ENCODE measurements at regions not wholly inside any gene's neighbourhood (a gene's known extent, or its start where the extent isn't known, plus 50 kb on each side); places are given as distances from the start of the nearest gene placed in this dataset.

DNA sequence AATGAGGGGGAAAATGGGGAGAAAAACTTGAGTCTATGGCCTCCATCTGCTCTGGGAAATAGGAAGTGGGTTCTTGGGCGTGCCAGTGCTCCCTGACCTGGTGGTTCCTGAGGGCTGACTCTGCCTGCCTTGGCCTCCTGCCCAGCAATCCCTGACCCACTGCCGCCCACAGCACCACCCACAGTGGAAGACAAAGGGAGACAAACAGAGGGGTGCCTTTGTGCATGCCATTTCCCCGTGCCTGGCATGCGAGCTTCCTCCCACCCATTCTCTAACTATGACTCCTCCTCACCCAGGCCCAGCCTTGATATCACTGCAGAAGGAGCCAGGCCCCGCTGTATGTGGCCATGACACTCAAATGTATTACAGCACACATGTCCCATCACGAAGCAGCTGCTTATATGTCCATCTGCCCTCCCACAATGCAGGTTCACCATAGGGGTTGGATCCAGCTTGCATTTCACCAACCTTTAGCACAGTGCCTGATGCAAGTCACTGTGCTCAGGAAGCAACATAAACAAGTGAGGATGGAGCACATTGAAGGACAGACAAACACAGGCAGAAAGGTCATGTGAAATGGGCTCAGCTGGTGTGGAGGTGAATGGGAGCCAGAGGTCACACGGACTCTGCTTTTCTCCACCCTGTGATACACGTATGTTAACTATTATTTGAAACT, 84.4 kb downstream of the ADRB2 start:
- Histone ChIP-seq H3K4me3 (ENCODE audit: low read depth, low read length) (no peak overlapping the region), H3K27ac (ENCODE audit: extremely low read depth, low read depth, low read length) (no peak overlapping the region), H3K36me3 (ENCODE audit: control insufficient read depth in 2 of 2, insufficient read depth in 1 of 2, low read length in 2 of 2) (no peaks in the 10 kb centered on the region), H3K9me3 (ENCODE audit: control insufficient read depth, insufficient read depth, low read depth, low read length) (no peaks in the 10 kb centered on the region), H3K4me1 (ENCODE audit: control insufficient read depth, insufficient read depth, low read length) (no peaks in the 10 kb centered on the region)
- CTCF ChIA-PET = interaction anchor here (0.6 to 5.0 kb wide), 8 partner anchors 29 to 467 kb away, joined by 3 to 27 read pairs (median 3); no protein-coding TSS in a partner anchor
- POLR2A ChIA-PET = no interaction called here
- TF ChIP-seq WT1 (tag by site-specific recombination; IDR thresholded peaks at IDR 0.05) (no peak), ZFHX2 (tag by site-specific recombination; conservative IDR thresholded peaks at IDR 0.05) (peak; percentile 100), ZIC2 (tag by site-specific recombination; IDR thresholded peaks at IDR 0.05) (peak; percentile 82), EGR2 (tag by site-specific recombination; IDR thresholded peaks at IDR 0.05; ENCODE audit: low read depth) (peak; percentile 99), ZNF792 (tag by site-specific recombination; IDR thresholded peaks at IDR 0.05) (no peak), ZNF426 (tag by site-specific recombination; IDR thresholded peaks at IDR 0.05) (no peak)

DNA sequence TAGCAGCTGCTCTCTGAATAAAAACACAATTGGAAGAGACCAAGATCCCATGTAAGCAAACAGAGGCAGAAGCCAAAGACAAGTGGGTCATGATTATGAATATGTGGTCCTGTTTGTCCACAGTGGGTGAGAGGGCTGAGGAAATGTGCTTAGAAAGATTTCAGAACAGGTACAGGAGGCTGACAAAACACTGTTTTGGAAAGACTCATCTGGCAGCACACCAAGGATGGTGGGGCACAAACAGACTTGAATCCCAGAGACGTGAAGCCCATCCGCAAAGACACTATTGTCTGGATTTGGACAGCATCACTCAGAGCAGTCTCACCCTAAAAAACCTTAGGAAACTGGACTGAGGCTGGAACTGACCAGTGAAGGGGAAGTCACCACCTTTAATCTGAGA, 85.0 kb downstream of the ADRB2 start:
- POLR2A ChIA-PET = no interaction called here
- H3K4me1 ChIP-seq (ENCODE audit: control insufficient read depth, insufficient read depth, low read length) = no peaks in the 10 kb centered on the region

DNA sequence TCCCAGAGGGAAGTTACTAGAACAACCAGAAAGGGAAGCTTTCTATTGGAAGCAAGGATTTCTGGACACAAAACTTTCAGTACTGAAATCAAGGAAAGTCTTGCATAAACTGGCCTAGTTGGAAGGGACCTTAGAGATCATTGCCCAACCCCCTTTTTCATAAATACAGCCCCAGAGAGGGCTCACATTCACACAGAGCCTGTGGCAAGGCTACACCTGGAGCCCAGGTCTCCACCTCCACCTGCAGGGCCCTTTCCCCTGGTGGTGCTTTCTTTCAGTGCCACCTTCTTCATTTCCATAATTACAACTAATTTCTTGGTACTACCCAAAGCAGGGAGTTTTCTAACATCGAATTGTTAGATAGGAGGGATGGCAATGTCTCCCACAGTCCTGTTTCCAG, 85.7 kb downstream of the ADRB2 start:
- Histone ChIP-seq H3K27ac (ENCODE audit: extremely low read depth, low read depth, low read length) (no peak overlapping the region), H3K4me1 (ENCODE audit: control insufficient read depth, insufficient read depth, low read length) (no peaks in the 10 kb centered on the region), H3K9me3 (ENCODE audit: control insufficient read depth, insufficient read depth, low read depth, low read length) (no peaks in the 10 kb centered on the region), H3K4me3 (ENCODE audit: low read depth, low read length) (no peak overlapping the region), H3K36me3 (ENCODE audit: control insufficient read depth in 2 of 2, insufficient read depth in 1 of 2, low read length in 2 of 2) (no peaks in the 10 kb centered on the region)
- CTCF ChIA-PET = interaction anchor here (0.6 to 5.6 kb wide), 14 partner anchors 12 to 203 kb away, joined by 3 to 32 read pairs (median 5); no protein-coding TSS in a partner anchor
- TF ChIP-seq ZNF76 (tag by site-specific recombination; IDR thresholded peaks at IDR 0.05; ENCODE audit: borderline replicate concordance, low read depth) (no peak), ZNF423 (tag by site-specific recombination; IDR thresholded peaks at IDR 0.05) (no peak), ZNF19 (tag by site-specific recombination; IDR thresholded peaks at IDR 0.05; ENCODE audit: low read depth) (no peak), GLIS2 (tag by site-specific recombination; IDR thresholded peaks at IDR 0.05) (no peak), TRIM28 (IDR thresholded peaks at IDR 0.05; ENCODE audit: borderline replicate concordance, low read length) (no peak), ZNF292 (tag by site-specific recombination; IDR thresholded peaks at IDR 0.05; ENCODE audit: borderline replicate concordance, low read depth) (no peak), ZNF843 (tag by site-specific recombination; IDR thresholded peaks at IDR 0.05) (no peak)
- TF ChIP-seq, protein P1, sequence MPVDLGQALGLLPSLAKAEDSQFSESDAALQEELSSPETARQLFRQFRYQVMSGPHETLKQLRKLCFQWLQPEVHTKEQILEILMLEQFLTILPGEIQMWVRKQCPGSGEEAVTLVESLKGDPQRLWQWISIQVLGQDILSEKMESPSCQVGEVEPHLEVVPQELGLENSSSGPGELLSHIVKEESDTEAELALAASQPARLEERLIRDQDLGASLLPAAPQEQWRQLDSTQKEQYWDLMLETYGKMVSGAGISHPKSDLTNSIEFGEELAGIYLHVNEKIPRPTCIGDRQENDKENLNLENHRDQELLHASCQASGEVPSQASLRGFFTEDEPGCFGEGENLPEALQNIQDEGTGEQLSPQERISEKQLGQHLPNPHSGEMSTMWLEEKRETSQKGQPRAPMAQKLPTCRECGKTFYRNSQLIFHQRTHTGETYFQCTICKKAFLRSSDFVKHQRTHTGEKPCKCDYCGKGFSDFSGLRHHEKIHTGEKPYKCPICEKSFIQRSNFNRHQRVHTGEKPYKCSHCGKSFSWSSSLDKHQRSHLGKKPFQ (tag by site-specific recombination; IDR thresholded peaks at IDR 0.05) = no peak
- TF ChIP-seq, protein P2, sequence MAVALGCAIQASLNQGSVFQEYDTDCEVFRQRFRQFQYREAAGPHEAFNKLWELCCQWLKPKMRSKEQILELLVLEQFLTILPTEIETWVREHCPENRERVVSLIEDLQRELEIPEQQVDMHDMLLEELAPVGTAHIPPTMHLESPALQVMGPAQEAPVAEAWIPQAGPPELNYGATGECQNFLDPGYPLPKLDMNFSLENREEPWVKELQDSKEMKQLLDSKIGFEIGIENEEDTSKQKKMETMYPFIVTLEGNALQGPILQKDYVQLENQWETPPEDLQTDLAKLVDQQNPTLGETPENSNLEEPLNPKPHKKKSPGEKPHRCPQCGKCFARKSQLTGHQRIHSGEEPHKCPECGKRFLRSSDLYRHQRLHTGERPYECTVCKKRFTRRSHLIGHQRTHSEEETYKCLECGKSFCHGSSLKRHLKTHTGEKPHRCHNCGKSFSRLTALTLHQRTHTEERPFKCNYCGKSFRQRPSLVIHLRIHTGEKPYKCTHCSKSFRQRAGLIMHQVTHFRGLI (tag by site-specific recombination; IDR thresholded peaks at IDR 0.05) = no peak
- POLR2A ChIA-PET = no interaction called here

More for the DNA sequence above, 85.0 kb downstream of the ADRB2 start:
- Histone ChIP-seq H3K36me3 (ENCODE audit: control insufficient read depth in 2 of 2, insufficient read depth in 1 of 2, low read length in 2 of 2) (no peaks in the 10 kb centered on the region), H3K9me3 (ENCODE audit: control insufficient read depth, insufficient read depth, low read depth, low read length) (no peaks in the 10 kb centered on the region), H3K4me3 (ENCODE audit: low read depth, low read length) (no peak overlapping the region), H3K27ac (ENCODE audit: extremely low read depth, low read depth, low read length) (no peak overlapping the region)
- CTCF ChIA-PET = interaction anchor here (0.6 to 5.0 kb wide), 10 partner anchors 29 to 467 kb away, joined by 3 to 27 read pairs (median 4); no protein-coding TSS in a partner anchor
- TF ChIP-seq OSR2 (tag by site-specific recombination; IDR thresholded peaks at IDR 0.05) = no peak
- TF ChIP-seq, protein P3, sequence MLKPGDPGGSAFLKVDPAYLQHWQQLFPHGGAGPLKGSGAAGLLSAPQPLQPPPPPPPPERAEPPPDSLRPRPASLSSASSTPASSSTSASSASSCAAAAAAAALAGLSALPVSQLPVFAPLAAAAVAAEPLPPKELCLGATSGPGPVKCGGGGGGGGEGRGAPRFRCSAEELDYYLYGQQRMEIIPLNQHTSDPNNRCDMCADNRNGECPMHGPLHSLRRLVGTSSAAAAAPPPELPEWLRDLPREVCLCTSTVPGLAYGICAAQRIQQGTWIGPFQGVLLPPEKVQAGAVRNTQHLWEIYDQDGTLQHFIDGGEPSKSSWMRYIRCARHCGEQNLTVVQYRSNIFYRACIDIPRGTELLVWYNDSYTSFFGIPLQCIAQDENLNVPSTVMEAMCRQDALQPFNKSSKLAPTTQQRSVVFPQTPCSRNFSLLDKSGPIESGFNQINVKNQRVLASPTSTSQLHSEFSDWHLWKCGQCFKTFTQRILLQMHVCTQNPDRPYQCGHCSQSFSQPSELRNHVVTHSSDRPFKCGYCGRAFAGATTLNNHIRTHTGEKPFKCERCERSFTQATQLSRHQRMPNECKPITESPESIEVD (tag by site-specific recombination; IDR thresholded peaks at IDR 0.05) = no peak

Measured in HEK293 (cell line).